NCI-H146 treated with DMSO at 0.1 percent for 48 hours (cell line): ENCODE measurements at regions not wholly inside any gene's neighbourhood (a gene's known extent, or its start where the extent isn't known, plus 50 kb on each side); places are given as distances from the start of the nearest gene placed in this dataset.

Experiments
- DNase-seq: peaks from one replicate; lab custom pipeline; 2025; ENCODE audit not compliant: unreplicated experiment; lab: John Stamatoyannopoulos, UW

DNA sequence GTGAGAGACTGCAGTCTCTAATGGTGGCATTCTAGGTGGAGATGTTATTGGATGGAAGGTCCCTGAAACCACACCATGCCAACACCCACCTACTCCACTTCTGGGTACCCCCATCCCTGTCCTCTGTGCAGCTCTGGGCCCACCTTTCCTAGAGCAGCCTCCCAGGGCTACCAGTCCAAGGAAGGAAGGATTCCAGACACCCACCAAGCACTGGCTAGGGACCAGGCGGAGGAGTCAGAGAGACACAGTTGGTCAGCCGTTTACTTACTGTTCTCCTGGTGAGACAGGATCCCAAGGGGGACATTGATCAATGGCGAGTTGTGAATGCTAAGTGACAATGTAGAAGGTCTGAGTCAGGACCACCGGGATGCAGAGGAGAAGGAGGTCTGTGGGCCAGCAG, 151.6 kb downstream of the TTC32 start:
- DNase-seq: no peak

DNA sequence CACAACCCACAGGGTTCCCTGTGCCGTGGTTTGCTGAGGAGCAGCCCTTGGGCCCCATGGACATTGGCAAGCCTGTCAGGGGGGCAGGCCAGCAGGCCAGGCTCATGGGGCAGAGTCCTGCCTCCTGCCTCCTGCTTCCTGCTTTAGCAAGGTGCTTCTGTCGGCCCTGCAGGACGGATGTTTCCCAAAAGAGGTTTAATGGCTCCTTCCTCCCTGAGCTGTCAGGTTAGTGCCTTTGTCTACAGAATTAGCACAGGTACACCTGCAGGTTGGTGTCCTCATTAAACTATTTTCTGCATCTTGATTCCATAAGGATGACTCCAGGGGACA, 152.3 kb downstream of the TTC32 start:
- DNase-seq: no peak

DNA sequence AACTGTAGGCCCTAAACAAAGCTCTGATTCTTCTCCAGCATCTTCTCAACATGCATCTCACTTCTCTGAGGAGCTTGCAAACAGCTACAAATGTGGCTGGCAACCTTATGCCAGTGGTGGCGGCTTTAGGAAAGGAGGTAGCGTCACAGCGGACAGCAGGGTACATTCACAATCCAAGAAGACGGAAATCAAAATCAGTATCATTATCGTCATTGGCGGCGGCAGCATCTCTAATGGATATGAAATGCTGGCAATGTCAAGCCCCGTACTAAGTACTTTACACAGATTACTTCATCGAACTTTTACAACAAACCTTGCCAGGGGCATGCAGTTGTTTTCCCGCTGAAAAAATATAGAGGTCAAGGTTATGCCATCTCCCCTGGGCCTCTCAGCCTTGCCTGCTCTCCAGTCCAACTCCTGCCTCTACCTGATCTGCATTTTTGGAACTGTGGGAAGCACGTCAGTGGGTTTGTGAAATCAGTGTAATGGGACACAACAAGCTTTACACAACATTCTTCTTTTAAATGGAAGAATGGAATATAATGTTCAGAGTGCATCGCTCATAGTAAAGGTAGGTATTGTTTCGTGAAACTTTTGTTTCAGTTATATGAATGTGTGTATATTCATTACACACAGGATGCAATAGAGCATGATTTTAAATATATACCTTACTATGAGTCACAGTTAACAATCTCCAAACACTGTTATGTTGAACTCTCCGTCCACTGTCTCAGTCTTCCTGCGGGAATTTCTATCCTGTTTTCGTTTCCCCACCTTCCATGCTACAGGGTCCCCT, 152.9 kb downstream of the TTC32 start:
- no peak for DNase-seq

DNA sequence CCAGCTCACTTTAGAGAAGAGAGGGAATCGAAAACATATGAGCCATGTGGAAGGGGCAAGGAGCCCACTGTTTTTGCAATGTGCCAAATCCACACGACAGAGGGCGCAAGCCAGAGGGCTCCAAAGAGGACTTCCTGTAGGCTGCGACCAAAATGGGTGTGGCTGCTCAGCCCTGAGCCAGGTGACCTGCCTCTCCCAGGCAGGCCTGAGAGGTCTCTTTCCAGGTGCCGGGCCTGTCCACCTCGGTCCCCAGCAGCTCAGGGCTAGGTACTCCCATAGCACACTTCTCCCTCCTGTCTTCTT, 153.8 kb downstream of the TTC32 start:
- no peak for DNase-seq

DNA sequence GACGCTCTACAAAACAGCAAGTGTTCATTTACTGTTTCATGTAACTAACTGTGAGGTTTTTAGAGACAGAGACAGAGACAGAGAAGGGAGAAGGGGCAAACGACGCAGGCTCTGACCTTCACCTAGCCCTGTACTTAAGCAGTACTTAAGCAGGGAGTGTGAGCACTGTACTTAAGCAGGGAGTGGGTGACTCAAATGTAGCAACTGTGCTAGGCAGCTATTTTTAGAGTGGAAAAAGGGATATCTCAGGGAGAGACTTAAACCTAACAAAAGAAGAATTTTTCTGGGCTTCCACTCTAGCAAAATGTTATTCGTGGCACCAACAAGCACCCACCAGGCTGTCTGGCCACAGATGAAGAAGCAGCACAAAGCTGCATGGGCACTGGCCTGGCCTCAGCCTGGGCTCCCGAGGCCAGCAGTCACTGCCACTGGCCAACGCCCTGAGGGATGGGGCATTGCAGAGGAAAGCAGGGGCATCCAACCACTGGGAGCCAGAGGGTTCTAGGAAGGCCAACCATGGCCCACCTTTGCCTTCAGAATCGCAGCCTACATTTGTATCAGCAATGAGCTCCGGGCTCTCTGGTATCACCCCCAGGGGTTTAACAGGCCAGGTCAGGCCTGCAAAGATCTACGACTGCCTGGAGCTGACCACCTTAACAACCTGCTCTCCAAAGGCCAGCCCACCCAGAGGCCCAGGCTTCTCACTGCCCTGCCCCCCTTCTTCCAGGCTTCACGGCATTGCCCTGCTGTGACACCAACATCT, 154.3 kb downstream of the TTC32 start:
- no peak for DNase-seq

DNA sequence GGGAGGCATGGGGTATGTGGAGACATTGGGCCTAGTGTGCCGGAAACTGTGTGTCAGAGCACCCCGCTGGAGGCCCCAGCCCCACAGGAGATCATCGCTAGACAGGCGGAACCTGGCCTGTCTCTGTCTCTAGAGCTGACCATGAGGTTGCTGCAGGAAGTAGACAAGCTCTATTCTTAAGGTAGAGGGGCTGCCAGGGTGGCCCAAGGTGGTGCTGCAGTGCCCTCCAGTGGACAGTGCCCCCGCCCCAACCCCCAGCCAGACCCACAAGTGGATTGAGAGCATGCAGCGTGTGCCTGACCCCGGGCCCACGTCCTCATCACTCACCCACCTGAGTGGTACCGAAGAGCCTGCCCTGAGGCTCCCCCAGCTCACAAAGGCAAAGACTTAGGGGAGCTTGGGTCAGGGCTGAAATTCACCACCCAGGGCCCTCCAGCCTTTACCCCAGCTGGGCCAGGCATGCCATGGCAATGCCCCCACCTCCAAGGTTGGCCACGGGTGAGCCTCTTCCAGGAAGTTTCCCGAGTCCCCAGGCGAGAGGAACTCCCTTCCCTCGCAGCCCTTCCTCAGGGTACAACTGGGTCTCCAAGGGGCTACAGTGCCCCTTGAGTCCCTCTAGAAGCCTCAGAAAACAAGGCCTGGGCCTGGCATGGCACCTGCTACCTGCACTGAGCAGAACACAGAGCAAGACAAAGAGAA, 155.0 kb downstream of the TTC32 start:
- DNase-seq: peak; percentile 12

DNA sequence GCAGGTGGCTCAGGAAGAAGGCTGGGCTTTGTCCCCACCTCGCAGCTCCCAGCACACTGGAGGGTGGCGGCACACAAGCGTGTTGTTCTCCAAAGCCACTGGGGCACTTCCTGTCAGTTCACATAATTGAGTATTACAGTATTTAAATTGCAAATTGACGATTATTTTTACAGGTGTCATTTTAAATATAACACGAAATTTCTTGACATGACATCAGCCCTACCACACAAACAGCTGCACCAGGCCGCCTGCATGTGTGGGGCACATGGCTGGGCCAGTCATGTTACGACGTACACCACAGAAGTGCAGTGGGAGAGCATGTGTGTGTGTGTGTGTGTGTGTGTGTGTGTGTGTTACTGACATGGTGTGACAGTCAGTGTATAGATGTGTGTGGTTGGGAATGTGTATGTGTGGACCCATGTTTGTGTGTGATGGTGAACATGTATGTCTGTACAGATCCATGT, 155.6 kb downstream of the TTC32 start:
- no peak for DNase-seq

DNA sequence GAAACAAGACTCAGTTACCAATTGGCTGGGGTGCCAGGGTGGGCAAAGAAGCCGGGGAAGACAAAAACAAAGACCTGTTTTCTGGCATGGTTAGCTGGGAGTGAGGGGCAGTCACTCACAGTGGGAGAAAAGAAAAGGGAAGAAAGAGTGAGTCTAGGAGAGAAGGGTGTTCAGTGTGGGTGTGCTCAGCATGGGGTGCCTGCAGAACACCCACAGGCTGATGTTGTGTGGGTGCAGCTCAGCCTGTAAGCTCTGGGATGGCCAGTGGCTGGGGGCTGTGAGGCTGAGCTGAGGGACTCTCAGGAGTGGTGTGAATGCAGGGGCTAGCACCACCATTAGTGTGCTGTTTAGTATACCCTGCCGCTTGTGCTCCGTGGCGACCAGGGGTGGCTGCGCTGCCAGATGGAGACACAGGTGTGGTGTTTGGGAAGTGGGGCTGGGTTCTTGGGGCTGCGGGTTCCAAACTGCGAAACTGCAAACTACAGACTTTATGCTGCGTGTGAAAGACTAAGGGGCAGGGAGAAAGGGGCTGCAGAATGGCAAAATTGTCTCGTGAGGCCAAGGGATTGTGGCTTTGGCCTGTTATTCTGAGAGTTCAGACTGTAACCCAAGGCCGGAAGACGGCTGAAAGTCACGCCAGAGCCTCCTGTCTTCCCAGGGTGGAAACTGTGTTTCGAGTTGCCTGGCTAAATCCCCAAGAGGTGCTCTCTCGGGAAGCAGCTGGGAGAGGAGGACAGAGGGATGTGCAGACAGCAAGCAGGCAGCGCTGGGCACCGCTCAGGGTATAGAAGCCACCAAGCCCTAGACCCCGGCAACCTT, 156.3 kb downstream of the TTC32 start:
- no peak for DNase-seq

DNA sequence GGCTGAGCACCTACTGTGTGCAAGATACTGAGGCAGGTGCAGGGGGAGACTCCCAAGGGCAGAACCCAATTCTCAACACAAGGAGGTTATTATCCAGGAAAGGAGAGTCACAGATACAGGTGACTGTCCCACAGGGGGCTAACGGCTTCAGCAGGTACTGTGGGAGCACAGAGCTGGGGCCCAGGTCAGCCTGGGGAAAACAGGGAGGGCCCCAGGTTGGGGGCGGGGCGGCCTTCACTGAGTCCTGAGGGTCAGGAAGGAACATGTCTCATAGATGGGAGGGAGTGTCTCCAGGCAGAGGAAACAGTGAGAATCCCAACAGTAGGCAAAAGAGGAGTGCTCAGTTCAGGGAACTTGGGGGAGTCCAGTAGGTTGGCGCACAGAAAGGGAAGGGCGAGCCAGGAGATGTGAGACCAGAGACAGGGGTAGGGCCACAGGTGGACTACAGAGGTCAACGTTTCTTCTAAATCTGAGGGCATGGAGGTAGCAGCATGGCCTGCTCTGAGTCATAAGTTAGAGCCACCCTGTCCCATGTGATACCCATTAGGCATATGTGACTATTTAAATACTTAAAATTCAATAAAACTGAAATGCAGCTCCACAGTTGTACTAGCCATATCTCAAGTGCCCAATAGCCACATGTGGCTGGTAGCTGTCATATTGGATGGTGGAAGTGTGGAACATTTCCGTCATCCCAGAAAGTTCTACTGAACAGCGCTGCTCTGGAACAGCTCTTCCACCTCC, 157.2 kb downstream of the TTC32 start:
- DNase-seq: no peak

DNA sequence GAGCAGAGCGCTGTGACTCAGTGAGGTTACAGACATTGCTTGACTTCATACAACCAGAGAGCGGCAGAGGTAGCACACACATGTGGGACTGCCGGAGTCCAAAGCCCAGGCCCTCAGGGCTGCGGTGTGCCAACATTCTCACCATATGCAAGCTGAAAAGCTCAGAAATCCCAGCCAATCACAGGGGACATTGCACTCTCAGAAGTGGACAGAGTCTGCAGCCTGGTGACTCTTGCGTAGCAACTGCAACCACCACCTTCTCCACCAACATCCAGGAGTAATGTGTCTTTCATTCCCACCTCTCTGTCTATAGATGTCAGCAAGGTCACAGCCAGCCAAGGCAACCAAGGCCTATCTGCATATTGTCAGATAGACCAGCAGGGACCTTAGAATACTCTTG, 158.1 kb downstream of the TTC32 start:
- no peak for DNase-seq

DNA sequence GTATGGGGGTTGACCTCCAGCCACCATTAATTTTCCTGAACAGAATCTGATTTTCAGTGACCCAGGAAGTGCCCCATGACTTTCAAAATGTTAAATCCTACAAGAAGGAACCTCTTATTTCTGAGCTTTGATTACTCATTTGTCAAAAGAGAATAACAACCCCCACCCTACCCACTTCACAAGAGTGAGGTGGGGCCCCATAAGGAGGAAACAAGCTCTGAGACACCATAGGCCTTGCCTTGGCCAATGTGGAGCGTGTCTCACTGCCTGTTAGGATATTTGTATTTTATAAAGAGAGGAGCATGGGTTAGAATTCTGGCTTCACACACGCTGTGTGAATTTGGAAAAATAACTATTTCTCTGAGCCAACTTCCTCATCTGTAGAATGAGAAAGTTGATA, 158.9 kb downstream of the TTC32 start:
- DNase-seq: no peak

DNA sequence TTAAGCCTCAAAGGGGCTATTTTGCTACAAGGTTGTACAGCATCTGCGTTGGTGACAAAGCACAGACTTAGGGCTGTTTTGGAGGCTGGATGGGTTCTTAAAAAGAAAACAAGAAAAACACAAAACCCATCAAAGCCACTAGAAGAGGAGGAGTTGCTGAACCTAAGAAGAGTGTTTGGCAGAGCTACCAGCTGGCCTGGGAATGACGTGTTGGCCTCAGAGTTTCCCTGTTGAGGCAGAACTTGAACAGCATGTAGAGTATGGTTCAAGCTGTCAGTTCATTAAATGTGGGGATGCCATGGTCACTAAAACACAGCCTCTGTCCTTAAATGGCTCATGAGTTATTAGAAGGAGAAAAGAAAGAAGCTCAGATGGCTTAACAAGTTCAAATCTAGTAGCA, 162.5 kb downstream of the TTC32 start:
- DNase-seq: no peak

DNA sequence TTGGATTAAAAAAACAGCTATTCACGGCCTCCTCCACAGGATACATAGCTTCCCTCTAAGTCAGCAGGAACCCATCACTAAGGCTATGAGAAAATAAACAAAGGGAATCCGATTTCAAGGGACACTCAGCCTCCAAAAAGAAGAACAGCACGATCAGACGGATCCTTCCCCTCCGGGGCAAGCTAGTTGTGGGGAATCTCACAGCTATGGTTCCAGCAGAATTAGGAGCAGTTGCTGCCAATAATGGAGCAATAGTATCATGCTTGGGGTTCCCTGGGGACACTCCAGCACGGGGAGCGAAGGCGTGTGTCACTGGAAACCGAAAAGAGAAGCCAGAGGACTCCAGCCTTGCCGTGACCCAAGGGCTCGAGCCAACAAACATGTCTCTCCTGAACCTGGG, 163.1 kb downstream of the TTC32 start:
- DNase-seq: no peak

DNA sequence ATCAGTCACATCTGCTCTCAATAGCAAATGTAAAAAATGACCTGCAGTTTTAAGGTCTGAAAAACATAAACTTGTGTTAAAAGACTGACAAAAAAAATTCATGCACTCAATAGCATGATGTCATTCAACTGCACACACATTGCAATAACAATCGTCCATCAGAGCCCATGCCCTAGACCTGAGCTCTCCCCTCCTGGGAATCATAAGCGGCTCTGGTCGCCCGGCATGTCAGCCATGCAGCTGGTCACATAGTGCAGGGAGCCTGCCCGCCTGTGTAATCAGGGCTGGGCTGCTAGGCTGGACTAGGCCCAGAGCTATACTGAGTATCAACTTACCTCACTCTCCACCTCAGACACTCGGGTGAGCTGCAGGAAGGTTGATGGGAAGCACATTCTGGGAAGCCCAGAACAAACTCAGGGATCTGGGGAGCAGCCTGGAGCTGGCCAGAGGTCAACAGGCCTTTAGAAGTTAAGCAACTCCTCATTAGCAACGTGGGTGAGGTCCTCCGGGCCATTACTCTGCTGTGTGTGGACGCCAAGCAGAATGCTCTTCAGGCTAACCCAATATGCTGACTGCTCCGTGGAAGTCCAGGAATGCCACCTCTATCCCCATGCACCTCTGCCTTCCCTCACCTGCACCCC, 165.5 kb downstream of the TTC32 start:
- DNase-seq: no peak

DNA sequence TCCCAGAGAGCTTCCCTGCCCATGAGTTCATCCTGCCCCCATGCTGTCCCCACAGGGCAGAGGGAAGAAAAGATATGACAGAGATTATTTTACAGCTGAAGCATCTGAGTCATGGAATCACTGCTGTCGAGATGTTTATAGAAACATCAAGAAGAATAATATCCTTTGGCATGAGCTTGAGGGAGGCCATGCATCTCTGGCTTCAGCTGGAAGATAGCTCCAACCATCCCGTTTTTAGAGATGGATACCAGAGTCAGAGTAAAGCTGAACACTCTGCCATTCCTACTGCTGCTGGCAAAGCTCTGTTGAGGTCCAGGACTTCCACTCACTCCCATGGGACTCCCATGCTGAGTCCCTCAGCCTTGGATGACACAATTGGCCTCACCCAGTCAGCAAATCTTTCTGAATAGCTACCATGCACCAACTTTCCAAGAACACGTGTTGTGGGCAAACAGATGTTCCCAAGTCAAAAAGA, 167.8 kb downstream of the TTC32 start:
- DNase-seq: no peak

DNA sequence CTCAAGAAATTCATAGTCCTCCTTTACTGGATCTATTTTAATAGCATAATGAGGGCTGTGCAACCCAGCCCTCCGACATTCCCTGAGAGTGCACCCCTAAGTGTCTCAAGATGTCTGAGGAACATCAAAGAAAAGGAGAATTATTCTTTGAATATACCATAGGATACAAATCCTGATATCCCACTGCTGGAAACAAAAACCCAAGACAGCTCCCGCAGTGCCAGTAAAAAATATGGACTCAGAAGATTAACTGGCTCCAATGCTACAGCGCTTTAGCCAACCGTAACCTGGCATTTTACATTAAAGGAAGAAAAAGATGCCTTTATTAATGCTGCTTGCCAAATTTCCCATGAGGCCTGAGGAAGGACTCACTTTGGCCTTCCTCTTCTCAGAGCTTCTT, 168.4 kb downstream of the TTC32 start:
- DNase-seq: no peak

DNA sequence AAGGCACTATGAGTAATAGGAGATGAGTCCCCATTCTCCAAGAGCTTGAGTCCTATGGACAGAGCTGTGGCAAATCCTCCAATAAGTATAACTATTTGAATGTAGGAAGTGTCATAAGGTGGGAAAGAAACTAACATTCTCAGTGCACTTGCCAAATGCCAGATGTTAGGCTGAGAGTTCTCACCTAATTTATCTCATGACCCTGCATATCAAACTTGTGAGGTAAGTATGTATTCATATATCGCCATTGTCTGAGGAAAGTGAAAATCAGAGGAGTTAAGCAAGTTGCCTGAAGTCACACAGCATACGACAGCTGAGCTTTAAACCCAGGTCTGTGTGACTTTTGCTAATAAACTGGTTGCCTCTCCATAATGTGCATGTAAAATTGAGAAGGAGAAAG, 169.5 kb downstream of the TTC32 start:
- DNase-seq: no peak

DNA sequence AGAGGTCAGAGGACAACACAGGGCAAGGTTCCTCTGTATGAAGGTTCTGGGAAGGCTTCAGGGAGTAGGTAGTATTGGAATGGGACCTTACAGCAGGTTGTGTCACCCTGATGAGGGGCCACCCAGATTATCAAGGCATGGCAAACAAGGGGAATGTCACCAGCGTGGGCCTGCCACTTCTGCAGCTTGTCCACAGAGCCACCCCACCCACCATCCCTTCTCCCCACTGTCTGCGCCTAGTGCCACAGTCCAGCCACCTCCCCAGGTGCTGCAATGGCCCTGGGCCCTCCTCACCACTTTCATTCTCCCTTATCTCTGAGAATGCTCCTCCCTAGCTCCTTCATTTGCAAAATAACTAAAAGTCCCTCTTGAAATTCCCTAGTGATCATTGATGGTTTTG, 170.3 kb downstream of the TTC32 start:
- DNase-seq: no peak

DNA sequence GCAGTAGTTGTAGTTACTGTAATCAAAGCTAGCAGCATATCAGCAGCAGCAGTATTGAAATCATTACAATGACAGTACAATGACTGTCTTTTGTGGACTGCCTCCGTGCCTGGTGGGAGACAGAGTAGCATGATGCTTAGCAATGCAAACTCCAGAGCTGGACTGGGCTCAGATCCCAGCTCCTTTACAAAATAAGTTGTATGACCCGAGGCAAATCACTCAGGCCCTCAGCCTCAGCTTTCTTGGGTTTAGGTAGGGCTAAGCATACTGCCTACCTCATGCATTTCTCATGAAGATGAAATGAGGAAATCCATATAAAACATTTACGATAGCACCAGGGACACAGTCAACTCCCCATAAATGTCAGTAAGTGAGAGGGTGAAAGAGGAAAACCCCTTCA, 170.7 kb downstream of the TTC32 start:
- no peak for DNase-seq

DNA sequence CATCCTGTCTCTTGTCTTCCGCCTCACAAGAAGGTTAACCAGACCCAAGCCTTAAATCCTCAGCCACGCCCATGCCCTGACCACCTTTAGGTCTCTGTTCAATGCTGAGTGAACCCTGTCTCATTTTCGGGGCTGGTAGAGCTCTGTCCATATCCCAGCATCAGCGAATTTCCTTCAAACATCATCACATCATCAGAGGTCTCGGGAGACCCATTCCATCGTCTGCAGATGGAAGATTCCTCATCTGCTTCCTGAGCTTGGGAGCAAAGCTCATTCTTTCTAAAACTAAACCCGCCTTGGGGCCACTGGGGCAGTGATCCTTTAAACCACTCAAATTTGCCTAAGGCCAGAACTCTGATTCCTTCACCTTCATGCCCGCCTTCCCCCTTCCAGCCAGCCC, 173.7 kb downstream of the TTC32 start:
- DNase-seq: no peak
